ENCODE measurements at regions not wholly inside any gene's neighbourhood (a gene's known extent, or its start where the extent isn't known, plus 50 kb on each side); places are given as distances from the start of the nearest gene placed in this dataset.

DNA sequence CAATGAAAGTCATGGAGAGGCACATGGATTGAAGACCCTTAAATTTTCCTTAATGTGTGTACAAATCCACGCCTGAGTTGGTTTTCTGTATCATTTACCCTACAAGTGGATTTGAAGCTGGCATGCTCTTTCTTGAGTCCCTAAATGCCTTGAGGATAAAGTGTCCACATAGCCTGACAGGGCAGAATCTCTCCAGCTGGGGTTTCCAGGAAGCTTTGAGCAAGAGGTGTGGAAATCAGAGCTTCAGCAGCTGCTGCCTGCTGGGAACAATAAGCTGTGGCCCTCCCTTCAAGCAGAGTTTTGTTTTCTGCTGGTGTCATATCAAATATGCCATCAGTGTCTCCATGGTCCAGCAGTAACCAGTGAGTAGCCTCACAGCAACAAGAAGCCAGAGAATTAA lies 120.3 kb upstream of the SERTM1 start:
- DNase-seq = no peak

DNA sequence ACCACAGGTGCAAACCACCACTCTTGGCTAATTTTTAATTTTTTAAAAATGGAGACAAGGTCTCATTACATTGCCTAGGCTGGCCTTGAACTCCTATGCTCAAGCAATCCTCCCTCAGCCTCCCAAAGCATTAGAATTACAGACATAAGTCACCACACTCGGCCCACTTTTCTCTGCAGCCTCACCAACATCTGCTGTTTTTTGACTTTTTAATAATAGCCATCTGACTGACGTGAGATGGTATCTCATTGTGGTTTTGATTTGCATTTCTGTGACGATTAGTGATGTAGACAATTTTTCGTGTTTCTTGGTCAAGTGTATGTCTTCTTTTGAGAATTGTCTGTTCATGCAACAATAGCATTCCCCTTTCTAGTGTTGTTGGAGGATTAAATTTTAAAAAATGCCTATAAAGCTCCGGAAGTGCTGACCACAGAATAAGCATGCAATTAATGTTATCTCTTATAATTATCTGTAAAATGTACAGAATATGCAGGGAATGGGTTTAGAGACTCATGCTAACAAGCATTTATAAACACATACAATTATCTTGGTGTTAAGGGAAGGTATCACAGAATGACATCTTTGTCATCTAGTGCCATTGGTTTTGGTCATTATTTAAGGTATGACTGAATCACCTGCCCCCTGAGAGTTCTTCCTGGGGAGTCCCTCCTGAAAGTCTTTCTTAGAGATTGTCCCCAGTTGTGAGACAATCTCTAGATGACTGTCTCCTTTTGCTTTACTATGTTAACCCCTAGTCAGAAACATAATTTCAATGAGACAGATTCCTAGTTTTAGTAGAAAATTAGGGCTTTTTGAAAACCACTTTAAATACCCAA lies 118.5 kb upstream of the SERTM1 start:
- no peak for DNase-seq

DNA sequence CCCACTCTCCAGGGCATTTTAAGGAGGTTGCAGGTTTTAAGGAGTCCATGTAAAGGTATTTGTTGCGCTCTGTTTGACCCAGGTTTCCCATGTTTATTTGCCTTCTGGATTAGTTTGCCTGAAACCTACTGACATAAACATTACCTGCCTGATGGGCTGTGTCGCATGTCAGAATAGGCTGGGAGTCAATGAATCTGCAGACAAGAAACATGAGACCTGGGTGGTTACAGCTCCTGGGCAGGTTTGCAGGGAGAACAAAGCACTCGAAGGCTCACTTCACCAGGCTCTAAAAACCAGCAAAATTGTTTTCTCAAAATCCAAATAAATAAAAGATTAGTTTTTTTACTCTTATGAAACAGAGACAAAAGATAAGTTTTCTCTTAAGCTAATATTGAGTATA lies 114.4 kb upstream of the SERTM1 start:
- DNase-seq = no peak

DNA sequence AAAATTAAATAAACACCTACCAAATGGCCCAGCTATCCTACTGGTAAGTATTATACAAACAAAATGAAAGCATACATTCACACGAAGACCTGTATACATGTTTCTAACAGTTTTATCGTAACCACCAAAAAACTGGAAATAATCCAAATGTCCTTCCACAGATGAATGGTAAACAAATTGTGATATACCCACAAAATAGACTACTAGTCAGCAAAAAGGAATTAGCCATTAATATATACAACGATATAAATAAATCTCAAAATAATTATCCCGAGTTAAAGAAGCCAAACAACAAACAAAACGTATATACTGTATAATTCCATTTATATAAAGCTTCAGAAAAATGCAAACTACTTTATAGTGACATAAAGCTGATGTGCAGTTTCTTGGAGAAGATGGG lies 106.3 kb upstream of the SERTM1 start:
- DNase-seq = no peak

DNA sequence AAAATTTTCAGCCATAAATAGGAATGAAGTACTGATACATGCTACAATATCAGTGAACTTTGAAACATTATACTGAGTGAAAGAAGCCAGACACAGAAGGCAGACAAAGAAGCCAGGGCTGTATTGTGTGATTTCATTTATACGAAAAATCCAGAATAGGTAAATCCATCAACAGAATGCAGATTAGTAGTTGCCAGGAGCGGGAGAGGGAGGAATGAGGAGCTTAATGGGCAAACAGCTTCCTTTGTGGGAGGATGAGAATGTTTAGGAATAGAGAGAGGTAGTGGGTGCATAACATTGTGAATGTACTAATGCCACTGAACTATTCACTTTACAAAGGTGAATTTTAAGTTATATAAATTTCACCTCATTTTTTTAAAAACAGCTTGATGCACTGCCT lies 103.3 kb upstream of the SERTM1 start:
- DNase-seq = no peak

DNA sequence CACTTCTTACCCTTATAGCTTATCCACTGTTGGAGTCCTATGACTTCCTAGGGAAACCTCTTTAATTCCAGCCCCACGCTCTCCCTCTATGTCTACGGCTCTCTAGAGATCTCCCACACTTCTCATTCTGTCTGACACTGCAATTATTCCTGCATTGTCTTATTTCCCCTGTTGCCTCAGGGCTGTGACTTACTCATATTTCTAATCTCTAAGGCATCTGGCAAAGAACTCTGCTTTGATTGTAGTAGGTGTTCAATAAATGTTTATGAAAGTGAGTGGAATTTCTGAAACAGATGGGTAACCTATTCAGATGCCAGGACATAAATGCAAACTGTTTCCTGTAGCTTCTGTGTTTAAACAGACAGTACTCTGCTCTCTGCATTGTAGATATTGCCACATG lies 102.4 kb upstream of the SERTM1 start:
- DNase-seq = no peak

DNA sequence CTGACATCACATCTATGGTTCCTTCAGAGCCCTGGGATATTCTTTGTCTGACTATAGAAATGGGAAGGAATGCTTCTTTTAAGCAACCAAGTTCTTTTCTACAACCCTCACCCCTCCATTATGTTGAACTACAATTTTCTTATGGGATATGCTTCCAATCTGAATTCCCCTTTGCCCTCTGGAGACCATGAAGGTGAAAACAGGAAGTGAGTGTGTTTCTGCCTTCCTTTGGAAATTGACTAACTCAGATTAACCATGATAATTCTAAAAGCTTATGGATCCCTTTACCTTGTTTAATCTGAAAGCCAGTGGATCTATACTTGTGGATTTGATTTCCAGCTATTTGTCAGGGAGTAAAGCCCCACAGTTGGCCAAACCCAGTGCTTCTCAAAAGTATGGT lies 90.8 kb upstream of the SERTM1 start:
- DNase-seq = no peak

DNA sequence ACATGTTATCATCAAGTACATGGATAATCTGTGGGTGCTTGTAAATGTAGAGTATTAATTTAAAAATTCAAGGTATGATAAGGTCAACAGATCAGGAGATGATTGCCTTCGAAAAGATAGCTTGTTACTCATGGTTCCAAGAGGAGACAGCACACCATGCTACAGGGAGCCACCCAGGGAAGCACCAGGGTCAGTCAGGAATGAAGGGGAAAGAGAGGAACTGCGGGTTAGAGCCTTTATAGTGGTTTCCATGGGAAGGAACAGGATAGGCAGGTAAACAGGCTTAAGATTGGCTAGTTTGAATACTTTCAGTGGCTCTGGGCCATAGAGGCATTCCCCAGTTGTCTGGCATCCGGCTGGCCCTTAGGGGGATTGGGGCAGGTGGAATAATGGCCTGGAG lies 74.2 kb upstream of the SERTM1 start:
- no peak for DNase-seq

DNA sequence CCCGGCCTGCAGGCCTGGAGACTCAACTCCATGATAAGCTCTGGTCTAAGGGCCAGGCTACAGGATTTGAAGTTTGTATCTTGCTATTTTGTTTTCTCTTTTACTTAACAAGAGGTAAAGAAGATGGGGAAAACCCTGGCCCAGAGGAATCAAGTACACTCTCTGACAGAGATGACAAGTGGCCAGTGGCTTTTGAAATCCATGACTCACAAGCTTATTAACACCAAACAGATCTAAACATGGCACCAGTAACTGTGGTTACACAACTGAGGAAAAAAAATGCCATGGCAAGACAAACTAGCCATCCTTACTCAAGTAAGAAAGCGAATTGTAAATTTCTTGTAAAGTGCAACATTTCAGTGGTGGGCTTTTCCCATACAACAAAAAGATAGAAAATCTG lies 72.6 kb upstream of the SERTM1 start:
- no peak for DNase-seq

DNA sequence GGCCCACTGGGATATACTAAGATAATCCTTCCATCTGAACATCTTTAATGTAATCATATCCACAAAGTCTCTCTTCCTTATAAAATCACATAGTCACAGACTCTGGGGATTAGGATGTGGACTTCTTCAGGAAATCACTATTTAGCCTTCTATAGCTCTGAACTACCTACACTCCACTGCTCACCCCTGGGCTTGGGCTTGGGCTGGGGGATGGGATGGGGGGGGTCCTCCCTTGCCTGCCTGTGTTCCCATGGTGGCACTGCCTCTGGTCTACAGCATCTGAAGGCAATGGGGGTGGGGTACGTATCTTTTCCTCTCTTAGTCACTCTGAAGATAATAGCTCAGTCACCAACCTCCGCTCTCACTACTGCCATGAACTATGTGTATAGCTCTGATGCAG lies 67.8 kb upstream of the SERTM1 start:
- DNase-seq = no peak

DNA sequence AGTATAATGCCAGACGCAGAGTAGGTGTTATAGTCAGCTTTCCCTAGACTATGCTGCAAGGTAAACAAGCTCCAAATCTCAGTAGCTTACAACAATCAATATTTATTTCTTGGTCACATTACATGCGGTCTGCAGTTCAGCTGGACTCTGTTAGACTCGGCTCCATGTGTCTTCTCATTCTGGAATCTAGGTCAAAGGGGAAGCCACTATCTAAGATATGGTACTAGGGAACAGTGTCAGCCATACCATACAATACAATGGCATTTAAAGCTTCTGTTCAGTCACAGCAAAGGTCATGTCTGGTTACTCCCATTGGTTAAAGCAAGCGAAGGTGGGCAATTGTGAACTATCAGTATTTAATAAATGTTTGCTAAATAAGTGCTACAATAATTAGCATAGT lies 65.3 kb upstream of the SERTM1 start:
- no peak for DNase-seq

DNA sequence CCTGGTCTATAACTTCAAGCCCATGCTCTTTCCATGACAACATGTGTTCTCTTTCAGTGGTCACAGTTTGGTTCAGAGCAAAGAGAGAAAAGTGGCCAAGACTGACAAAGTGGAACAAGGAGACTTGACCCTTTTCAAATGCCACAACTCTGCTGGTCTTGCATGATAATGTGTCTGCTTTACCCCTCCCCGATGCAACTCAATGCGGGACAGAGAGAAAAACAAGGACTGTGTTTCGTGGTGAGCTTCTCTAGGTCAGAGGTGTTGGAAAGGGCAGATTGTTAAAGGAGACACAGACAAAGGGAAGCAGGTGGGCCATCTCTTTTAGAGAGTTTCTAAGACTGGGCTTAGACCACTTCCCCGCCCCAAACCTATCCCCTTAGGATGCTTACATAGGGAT lies 61.6 kb upstream of the SERTM1 start:
- DNase-seq = no peak

DNA sequence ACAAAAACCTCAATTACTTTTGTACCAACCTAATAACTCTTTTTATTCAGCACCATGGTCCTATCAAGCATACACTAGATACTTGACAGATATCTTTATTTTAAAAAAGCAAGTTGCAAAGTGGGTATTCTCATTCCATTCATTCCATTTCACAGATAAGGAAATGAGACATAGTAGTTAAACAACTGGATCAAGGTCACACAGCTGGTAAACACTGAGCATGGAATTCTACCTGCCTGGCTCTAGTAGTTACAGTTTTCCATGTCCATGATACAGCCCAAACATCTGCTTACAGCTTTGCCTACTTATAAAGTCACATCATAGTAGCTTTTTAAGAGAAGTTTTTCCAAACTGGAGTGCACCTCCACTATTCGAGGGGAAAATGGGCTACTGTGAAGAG lies 57.1 kb upstream of the SERTM1 start:
- DNase-seq = no peak

DNA sequence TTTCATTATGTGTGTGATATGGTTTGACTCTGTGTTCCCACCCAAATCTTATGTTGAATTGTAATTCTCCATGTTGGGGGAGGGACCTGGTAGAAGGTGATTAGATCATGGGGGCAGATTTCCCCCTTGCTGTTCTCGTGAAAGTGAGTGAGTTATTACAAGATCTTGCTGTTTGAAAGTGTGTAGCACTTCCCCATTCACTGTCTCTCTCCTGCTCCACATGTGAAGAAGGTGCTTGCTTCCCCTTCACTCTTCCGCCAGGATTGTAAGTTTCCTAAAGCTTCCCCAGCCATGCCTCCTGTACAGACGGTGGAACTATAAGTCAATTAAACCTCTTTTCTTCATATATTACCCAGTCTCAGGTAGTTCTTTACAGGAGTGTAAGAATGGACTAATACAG lies 54.3 kb upstream of the SERTM1 start:
- DNase-seq = no peak
